ENCODE measurements at regions not wholly inside any gene's neighbourhood (a gene's known extent, or its start where the extent isn't known, plus 50 kb on each side); places are given as distances from the start of the nearest gene placed in this dataset.

DNA sequence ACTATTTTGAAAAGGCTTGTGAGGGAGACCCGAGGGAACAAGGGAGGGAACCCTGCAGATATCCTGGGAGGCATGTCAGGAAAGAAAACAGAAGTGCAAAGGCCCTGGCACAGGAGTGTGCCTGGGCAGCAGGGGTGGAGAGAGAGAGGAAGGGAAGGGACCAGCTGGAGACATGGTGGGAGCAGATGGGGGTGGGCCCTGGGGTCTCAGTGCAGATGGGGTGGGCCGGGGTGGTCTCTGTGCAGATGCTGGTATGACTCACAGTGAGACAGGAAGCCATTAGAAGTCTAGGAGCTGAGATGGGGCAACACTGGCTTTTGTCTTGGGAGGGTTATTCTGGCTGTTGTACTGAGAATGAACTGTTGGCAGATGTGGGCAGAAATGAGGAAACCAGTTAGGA lies 363.6 kb upstream of the C1orf174 start:
- TF ChIP-seq, protein P1, sequence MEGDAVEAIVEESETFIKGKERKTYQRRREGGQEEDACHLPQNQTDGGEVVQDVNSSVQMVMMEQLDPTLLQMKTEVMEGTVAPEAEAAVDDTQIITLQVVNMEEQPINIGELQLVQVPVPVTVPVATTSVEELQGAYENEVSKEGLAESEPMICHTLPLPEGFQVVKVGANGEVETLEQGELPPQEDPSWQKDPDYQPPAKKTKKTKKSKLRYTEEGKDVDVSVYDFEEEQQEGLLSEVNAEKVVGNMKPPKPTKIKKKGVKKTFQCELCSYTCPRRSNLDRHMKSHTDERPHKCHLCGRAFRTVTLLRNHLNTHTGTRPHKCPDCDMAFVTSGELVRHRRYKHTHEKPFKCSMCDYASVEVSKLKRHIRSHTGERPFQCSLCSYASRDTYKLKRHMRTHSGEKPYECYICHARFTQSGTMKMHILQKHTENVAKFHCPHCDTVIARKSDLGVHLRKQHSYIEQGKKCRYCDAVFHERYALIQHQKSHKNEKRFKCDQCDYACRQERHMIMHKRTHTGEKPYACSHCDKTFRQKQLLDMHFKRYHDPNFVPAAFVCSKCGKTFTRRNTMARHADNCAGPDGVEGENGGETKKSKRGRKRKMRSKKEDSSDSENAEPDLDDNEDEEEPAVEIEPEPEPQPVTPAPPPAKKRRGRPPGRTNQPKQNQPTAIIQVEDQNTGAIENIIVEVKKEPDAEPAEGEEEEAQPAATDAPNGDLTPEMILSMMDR (IDR thresholded peaks at IDR 0.05), result no peak
- TF ChIP-seq POLR2A (IDR thresholded peaks at IDR 0.05), result no peak
